ENCODE measurements at regions not wholly inside any gene's neighbourhood (a gene's known extent, or its start where the extent isn't known, plus 50 kb on each side); places are given as distances from the start of the nearest gene placed in this dataset.

- no peak for DNase-seq
Observed at GRCh38 chrX:42151808-42152207, 228.5 kb upstream of the CASK start.

DNA sequence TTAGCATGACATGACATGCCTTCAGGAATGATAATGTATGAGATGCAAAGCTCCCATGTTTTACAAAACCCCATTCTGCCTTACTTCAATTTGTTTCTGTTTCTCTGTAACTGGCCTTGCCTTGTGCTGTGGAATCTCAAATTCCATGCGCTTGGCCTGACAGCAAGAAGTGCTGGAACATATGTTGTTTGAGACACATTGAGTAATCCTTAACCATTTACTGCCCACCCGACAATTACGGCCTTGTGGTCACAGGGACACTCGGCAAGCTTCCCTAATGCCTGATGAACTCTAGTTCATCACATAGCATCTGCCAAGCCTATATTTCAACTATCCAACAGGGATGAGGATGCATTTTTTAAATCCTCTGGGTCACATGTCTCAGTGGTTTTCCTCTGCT lies 226.4 kb upstream of the CASK start:
- DNase-seq, result no peak

DNA sequence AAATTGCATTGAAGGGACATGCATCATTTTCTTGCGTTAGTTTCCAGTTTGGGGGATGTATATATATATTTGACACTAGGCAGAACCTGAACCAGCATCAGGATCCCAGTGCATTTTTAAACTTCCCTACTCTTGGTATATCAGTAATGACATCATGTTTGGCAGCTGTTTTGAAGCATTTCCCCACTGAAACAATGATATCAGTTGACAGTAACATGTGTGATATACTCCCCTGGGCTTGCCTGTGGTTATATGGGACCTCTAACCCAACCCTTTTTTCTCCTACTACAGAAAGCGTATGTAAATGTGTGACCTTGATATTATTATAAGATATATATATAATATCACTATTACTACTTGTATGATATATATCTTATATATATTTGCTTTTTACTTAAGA lies 225.9 kb upstream of the CASK start:
- no peak for DNase-seq

DNA sequence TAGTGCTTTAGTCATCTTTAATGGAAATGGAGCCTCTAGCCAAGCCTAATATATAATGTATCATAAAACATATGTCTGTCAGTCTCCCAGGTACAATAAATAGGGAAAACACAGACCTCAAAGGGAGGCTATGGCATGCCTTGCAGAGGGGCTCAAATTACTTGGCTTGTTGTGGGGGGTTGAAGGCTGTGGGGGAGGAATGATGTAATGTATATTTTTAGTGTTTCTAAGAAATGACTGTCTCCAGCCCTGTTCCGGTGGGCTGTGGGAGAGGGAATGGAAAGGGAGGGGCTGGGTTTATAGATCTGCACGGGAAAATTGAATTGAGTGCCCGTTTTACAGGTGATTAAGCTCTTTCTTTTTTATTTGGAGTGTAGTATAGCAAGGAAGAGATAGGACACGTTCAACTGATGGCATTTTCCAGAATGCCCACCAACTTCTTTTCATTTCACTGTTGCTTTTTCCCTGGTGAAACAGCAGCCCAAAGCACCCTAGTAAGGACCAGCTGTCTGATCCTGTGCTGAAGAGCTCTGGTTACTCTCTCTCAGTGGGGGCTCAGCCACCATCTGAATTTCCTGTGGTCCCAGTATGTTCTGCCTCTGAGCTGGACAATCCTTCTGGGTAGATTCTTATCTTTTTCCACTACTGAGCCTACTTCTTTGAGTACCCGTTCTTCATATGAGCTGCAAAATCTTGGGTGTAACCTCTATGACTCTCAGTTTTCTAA lies 220.7 kb upstream of the CASK start:
- DNase-seq, result no peak

GRCh38 chrX:42140320-42140719 lies 217.0 kb upstream of the CASK start:
- no peak for DNase-seq

- DNase-seq, result no peak
Observed at GRCh38 chrX:42135583-42136228, 212.4 kb upstream of the CASK start.

DNA sequence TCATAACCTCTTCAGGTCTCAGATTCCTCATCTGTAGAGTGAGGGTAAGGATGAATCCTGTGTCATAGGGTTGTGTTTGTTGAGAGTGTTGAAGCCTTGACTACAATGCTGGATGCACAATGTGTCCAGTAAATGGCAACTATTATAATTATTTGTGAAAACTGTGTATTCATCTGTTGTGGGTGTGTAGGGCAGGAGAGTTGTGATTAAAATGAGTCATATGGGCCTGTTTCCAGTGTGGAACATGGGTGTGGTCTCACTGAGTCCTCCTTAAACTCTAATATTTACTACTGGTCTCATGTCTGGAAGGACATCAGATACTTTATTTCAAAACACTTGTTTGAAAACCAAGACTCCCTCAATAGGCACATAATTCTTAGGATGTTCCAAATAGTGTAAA lies 208.5 kb upstream of the CASK start:
- no peak for DNase-seq

DNA sequence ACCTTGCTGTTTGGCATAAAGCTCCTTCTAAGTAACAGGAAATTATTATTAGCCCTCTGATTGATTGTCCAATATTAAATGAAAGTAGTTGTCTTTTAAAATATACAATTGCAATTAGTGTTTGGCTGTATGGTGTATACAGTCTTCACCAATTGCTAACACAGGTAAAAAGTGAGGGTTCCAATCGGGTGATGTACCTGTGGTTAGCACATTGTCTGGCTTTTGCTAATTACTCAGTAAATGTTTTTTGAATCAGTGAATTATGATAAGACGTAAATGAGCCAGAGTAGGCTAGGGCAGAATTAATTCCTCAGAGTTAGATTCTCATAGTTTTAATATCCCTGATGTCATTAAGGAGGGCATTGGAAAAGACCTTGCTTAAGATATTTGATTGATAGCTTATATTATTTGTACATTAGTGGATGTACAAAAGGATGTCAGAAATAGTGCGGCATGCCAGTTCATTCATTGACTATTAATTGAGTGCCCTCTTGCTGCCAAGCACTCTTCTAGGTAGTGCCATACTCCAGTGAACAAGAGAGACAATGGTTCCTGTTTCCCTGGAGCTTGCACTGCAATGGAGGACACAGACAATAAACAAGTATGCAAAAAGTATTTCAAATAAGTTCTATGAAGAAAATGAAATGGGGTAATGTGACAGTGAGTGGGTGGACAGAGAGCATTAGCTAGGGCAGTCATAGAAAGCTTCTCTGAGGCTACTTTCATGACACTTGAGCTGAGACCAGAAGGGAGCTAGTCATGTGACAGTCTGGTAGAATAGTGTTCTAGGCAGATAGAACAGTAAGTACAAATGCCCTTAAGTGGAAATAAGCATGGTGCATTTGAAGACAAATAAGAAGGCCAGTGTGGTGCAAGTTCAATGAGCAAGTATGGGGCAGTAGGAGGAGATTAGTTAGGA lies 205.9 kb upstream of the CASK start:
- no peak for DNase-seq

DNA sequence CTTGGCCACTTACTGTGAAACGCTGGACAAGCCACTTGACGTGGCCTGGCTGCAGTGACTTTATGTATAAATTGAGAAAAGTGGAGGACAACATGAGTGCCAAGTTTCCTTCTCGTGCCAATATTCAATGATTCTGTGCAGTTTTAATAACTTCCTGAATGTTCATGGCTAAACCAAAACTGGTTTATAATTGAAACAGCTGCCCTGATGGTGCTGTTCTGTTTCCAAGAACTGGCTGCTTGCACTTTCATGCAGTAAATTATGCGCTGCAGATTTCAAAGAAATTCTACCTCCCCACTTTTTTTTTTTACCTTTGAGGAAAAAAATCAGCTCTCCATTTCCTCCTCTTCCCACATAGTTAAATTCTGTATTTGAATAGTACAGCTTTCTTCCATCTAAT lies 205.2 kb upstream of the CASK start:
- no peak for DNase-seq

DNA sequence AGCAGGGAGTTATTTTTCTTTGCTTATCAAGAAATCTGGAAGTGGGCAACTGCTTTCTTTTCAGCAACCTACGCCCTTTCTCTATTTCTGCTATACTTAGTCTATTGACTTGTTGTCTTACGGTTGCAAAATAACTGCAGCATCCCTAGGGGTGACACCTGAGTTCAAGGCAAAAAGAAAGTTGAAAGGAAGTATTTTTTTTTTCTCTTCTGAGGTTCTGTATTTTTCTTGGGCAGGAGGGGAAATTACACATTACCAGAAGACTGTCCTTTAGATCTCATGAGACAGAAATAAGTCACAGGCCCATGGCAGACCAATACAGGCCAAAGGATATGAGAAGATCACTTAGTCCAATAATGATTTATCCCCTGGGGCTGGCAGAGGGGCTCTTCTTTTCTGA lies 204.7 kb upstream of the CASK start:
- no peak for DNase-seq

DNA sequence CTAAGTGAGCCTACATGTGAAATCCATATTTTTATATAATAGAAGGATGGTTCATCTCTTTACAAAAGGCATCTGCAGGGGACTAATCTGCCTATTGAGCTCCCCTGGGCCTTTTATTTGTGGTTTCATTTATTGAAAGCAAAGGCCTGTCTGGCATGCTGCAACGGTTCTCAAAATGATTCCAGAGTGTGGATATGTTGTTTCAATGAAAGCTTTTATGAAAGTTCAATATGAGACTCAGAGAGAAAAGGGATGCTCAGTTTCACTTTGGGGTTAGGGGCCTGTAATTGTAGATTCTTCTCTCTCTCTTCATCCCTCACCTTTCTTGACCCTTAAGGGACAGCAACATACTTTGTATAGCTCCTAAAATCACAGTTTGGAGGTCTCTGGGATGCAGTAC lies 204.2 kb upstream of the CASK start:
- no peak for DNase-seq

GRCh38 chrX:42123369-42123768 lies 200.0 kb upstream of the CASK start:
- no peak for DNase-seq

GRCh38 chrX:42119076-42119475 lies 195.7 kb upstream of the CASK start:
- DNase-seq, result no peak

DNA sequence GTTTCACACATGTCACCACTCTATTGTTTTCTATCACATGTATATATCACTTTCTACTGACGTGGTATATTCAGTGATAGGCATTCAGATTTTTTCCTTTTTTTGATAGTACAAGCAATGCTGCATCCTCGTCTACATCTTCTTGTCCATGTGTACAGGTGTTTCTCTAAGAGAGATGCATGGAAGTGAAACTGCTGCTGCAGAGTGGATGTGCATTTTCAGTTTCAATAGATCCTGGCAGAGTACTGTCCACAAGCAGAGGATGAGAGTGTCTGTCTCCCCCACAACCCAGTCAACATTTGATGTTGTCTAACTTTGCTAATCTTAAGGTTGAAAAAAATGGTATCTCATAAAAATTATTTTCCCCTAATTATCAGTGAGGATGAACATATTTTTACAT lies 194.0 kb upstream of the CASK start:
- no peak for DNase-seq

- no peak for DNase-seq
Observed at GRCh38 chrX:42109428-42109827, 186.1 kb upstream of the CASK start.

- no peak for DNase-seq
Observed at GRCh38 chrX:42107495-42108488, 184.4 kb upstream of the CASK start.

DNA sequence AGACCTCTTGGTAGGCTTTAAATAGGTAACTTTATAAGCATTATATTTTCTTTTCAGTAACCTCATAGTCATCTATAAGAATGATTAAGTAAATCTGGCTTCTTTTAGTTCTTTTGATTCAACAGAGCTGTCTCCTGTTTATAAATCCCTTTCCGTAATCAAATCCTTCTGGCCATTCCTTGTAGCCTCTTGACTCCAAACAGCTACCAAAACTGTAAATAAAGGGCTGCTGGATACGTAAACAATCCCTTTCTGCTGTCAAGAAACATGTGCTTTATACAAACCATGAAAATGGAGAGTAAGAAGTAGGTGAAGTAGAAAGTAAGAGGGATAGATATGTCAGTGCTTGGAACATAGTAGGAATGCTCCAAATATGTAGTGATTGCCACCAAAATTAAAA lies 183.2 kb upstream of the CASK start:
- no peak for DNase-seq

GRCh38 chrX:42102586-42103282 lies 179.4 kb upstream of the CASK start:
- no peak for DNase-seq

DNA sequence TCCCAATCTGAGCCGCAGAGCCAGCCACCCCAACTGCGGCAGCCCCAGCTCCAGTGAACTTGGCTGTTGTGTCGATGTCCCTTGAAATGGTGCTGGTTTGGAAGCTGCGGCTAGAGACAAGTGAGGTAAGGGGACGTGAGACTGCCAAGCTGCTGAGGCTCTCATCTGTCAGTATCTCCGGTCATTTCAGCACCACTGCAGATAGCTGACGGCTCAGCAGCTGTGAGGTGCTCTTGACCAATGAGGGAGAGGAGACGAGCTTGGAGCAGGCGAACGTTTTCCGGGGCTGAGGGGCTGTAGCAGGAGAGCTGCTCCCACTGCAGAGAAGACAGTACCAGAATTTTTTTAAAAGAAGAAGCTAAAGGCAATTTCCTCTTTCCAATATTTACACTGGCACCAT lies 175.5 kb upstream of the CASK start:
- no peak for DNase-seq

- no peak for DNase-seq
Observed at GRCh38 chrX:42097486-42097885, 174.1 kb upstream of the CASK start.

DNA sequence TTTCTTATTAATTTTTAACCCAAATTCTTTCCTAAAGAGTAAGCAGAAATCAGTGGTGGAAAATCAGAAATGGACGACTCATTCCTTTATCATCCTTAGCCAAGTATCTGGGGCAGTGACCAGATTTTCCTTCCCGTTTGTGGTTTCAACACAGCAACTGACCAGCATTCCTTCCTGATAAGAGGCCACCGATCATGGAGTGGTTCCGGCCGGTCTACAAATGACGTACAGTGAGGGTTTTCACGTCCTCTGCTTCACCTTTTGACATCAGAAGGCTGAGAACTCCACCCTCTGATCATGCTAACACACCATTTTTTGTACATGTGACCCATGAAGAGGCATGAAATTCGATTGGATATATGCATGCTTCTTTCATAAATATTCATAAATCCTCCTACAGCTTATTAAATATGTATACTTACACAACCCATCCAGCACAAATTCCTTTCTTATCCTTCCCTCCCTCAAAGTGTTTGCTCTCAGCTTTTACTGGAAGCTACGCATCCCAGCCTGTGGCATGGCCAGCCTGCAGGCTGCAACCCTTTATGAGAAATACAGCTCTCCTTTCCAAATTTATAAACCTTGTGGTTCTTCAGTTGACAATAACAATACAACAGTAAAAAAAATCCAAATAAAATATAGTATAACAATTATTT lies 173.0 kb upstream of the CASK start:
- peak in 2 of 4 experiments; percentile 0 to 1 for DNase-seq

Measured in suppressor macrophage (primary cell).